ENCODE measurements at regions not wholly inside any gene's neighbourhood (a gene's known extent, or its start where the extent isn't known, plus 50 kb on each side); places are given as distances from the start of the nearest gene placed in this dataset.

- H3K4me1 ChIP-seq (ENCODE audit: control insufficient read depth in 5 of 5, insufficient read depth in 5 of 5, low read length in 5 of 5): peaks cover 0 to 9% (median 0%) of the 10 kb centered on the region in 5 donors
- ATAC-seq (ENCODE audit: insufficient read depth, low FRiP score) (no peak), DNase-seq (no peak)
- H3K9ac ChIP-seq (ENCODE audit: insufficient read depth in 1 of 2, low read length in 2 of 2): no peak overlapping the region
- WGBS, 2 donors: 90 to 95% methylated on average over 1 of the region's 1 CpG
- no peak overlapping the region for H3K27ac ChIP-seq (ENCODE audit: low read depth in 1 of 2, low read length in 1 of 2)
- H3K27me3 ChIP-seq (ENCODE audit: control insufficient read depth in 3 of 3, insufficient read depth in 3 of 3, low read length in 2 of 3): no peaks in the 10 kb centered on the region
- no peaks in the 10 kb centered on the region for H3K36me3 ChIP-seq (ENCODE audit: control insufficient read depth in 4 of 4, insufficient read depth in 4 of 4, low read length in 4 of 4)
- TF ChIP-seq CTCF (IDR thresholded peaks at IDR 0.05; ENCODE audit: control extremely low read depth, extremely low read depth): no peak
- H3K9me3 ChIP-seq (ENCODE audit: control insufficient read depth in 4 of 4, insufficient read depth in 3 of 4, low read length in 3 of 4): peaks cover 0 to 3% (median 0%) of the 10 kb centered on the region in 4 donors
- H3K4me3 ChIP-seq: no peak overlapping the region
Observed at GRCh38 chr3:187925326-187925725, 180.1 kb upstream of the BCL6 start.

- DNase-seq (no peak), ATAC-seq (ENCODE audit: insufficient read depth, low FRiP score) (no peak)
- Histone ChIP-seq H3K4me3 (no peak overlapping the region), H3K4me1 (ENCODE audit: control insufficient read depth in 5 of 5, insufficient read depth in 5 of 5, low read length in 5 of 5) (peaks cover 0 to 6% (median 0%) of the 10 kb centered on the region in 5 donors), H3K36me3 (ENCODE audit: control insufficient read depth in 4 of 4, insufficient read depth in 4 of 4, low read length in 4 of 4) (no peaks in the 10 kb centered on the region), H3K27me3 (ENCODE audit: control insufficient read depth in 3 of 3, insufficient read depth in 3 of 3, low read length in 2 of 3) (no peaks in the 10 kb centered on the region), H3K9me3 (ENCODE audit: control insufficient read depth in 4 of 4, insufficient read depth in 3 of 4, low read length in 3 of 4) (peaks cover 0 to 3% (median 0%) of the 10 kb centered on the region in 4 donors), H3K9ac (ENCODE audit: insufficient read depth in 1 of 2, low read length in 2 of 2) (no peak overlapping the region), H3K27ac (ENCODE audit: low read depth in 1 of 2, low read length in 1 of 2) (no peak overlapping the region)
- 64 to 77% methylated on average over 3 of the region's 3 CpGs for WGBS, 2 donors
- no peak for TF ChIP-seq CTCF (IDR thresholded peaks at IDR 0.05; ENCODE audit: control extremely low read depth, extremely low read depth)
Observed at GRCh38 chr3:187926620-187927019, 181.4 kb upstream of the BCL6 start.

- TF ChIP-seq CTCF (IDR thresholded peaks at IDR 0.05; ENCODE audit: control extremely low read depth, extremely low read depth): no peak
- H3K36me3 ChIP-seq (ENCODE audit: control insufficient read depth in 4 of 4, insufficient read depth in 4 of 4, low read length in 4 of 4): no peaks in the 10 kb centered on the region
- H3K9ac ChIP-seq (ENCODE audit: insufficient read depth in 1 of 2, low read length in 2 of 2): no peak overlapping the region
- H3K4me1 ChIP-seq (ENCODE audit: control insufficient read depth in 5 of 5, insufficient read depth in 5 of 5, low read length in 5 of 5): peaks cover 0 to 6% (median 0%) of the 10 kb centered on the region in 5 donors
- ATAC-seq (ENCODE audit: insufficient read depth, low FRiP score): no peak
- H3K9me3 ChIP-seq (ENCODE audit: control insufficient read depth in 4 of 4, insufficient read depth in 3 of 4, low read length in 3 of 4): peaks cover 0 to 3% (median 0%) of the 10 kb centered on the region in 4 donors
- H3K4me3 ChIP-seq: no peak overlapping the region
- no peaks in the 10 kb centered on the region for H3K27me3 ChIP-seq (ENCODE audit: control insufficient read depth in 3 of 3, insufficient read depth in 3 of 3, low read length in 2 of 3)
- 86 to 97% methylated on average over 1 of the region's 1 CpG for WGBS, 2 donors
- no peak overlapping the region for H3K27ac ChIP-seq (ENCODE audit: low read depth in 1 of 2, low read length in 1 of 2)
- DNase-seq: no peak
Observed at GRCh38 chr3:187927565-187927964, 182.3 kb upstream of the BCL6 start.

All from lung (tissue), 11 donors.